C4-2B (cell line): ENCODE measurements at regions not wholly inside any gene's neighbourhood (a gene's known extent, or its start where the extent isn't known, plus 50 kb on each side); places are given as distances from the start of the nearest gene placed in this dataset.

Source experiments
- CTCF ChIP-seq: fragments of 450-650 bp; conservative IDR thresholded peaks from 2 replicates; pipeline ENCODE4 v1.5.1; 2017; ENCODE audit warnings: mild to moderate bottlenecking
- ZFX ChIP-seq: fragments of 450-650 bp; IDR thresholded peaks from 2 replicates; pipeline ENCODE4 v1.6.1; 2017

- no peak for TF ChIP-seq CTCF
- no peak for TF ChIP-seq ZFX
These were observed 153.3 kb upstream of the LYPLAL1 start for GRCh38 chr1:219020386-219020785.
